AG04450 (cell line): ENCODE measurements at regions not wholly inside any gene's neighbourhood (a gene's known extent, or its start where the extent isn't known, plus 50 kb on each side); places are given as distances from the start of the nearest gene placed in this dataset.

Source experiments
- CTCF ChIA-PET: fragments of 300-600, 350-600 bp; formaldehyde crosslinking; extraction: SDS; loops from one replicate; lab custom pipeline; 2022; ENCODE audit warnings: antibody characterized with exemption, inconsistent platforms; lab: Charles Lee
- POLR2A ChIA-PET: fragments of 350-600 bp; formaldehyde crosslinking; extraction: SDS; loops from one replicate; lab custom pipeline; 2021; ENCODE audit warnings: antibody characterized with exemption, inconsistent platforms; lab: Yijun Ruan, JAX
- DNase-seq: peaks from one replicate; pipeline ENCODE4 v3.0.0-alpha.2; 2011; ENCODE audit warnings: low read depth, low spot score
- H3K27ac ChIP-seq: one replicate; pipeline ENCODE4 v1.5.1; 2012; ENCODE audit warnings: low read depth, low read length, control low read depth
- H3K27me3 ChIP-seq: one replicate; pipeline ENCODE4 v1.6.0; 2012; ENCODE audit warnings: low read length; ENCODE audit not compliant: control insufficient read depth, insufficient read depth
- H3K4me3 ChIP-seq: 2 replicates; pipeline ENCODE4 v1.5.1; 2011; ENCODE audit warnings: mild to moderate bottlenecking, low read depth, low read length, control low read depth
- H3K9me3 ChIP-seq: 2 replicates; pipeline ENCODE4 v1.5.1; 2012; ENCODE audit warnings: low read length; ENCODE audit not compliant: control insufficient read depth, insufficient read depth
- TF ChIP-seq, protein P1 (sequence below): IDR thresholded peaks from 2 replicates; pipeline ENCODE4 v1.5.1; 2011; ENCODE audit warnings: low read depth, low read length, control low read depth, inconsistent platforms

- DNase-seq, result no peak
- Histone ChIP-seq H3K9me3 (no peaks in the 10 kb centered on the region), H3K4me3 (no peak overlapping the region), H3K27ac (no peak overlapping the region), H3K27me3 (peaks cover 4% of the 10 kb centered on the region)
- TF ChIP-seq, protein P1, sequence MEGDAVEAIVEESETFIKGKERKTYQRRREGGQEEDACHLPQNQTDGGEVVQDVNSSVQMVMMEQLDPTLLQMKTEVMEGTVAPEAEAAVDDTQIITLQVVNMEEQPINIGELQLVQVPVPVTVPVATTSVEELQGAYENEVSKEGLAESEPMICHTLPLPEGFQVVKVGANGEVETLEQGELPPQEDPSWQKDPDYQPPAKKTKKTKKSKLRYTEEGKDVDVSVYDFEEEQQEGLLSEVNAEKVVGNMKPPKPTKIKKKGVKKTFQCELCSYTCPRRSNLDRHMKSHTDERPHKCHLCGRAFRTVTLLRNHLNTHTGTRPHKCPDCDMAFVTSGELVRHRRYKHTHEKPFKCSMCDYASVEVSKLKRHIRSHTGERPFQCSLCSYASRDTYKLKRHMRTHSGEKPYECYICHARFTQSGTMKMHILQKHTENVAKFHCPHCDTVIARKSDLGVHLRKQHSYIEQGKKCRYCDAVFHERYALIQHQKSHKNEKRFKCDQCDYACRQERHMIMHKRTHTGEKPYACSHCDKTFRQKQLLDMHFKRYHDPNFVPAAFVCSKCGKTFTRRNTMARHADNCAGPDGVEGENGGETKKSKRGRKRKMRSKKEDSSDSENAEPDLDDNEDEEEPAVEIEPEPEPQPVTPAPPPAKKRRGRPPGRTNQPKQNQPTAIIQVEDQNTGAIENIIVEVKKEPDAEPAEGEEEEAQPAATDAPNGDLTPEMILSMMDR, result no peak
- CTCF ChIA-PET, result no interaction called here
- POLR2A ChIA-PET, result no interaction called here
These were observed 79.1 kb upstream of the EPB41L3 start for GRCh38 chr18:5622905-5623304.

DNA sequence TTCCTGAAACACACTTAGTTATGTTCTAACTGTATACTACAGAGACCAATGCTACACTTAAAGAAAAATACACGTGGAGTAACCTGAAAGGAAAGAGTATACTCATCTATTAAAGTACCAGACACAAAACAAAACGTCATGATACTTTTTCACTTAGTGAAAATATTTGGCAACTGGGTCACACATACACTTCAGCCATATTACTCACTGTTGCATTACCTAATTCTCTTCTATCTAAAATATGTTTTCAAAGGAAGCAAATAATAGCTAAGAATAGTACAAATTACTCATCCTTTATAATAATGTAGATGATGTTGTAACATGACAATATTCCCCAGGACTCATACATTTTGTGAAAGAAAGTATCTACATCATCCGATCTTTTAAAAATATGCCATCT is 76.5 kb upstream of the EPB41L3 start:
- no peak overlapping the region for H3K4me3 ChIP-seq
- no peaks in the 10 kb centered on the region for H3K9me3 ChIP-seq
- H3K27ac ChIP-seq, result no peak overlapping the region
- ChIA-PET POLR2A (interaction anchor here (0.7 kb wide), 1 partner anchor 8 kb away, joined by 3 read pairs; no protein-coding TSS in a partner anchor), CTCF (no interaction called here)
- no peaks in the 10 kb centered on the region for H3K27me3 ChIP-seq
- no peak for DNase-seq
- TF ChIP-seq, protein P1, result no peak

DNA sequence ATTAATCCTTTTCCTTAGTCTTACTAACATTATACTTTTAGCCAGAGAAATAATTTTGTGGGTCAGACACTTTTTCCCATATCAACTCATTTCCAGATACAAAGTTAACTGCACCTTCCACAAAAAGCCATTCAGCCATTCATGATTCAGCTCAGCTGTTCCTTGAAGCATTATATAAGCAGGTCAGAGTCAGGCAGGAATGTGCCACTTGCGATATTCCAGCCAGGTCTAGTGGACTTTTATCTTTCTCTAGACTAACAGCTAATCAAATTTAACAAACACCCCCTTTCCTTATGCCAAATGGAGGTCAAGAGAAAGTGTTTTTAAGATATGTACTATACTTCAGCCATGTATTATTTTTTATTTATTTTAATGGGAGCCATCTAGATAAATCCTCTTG is 75.6 kb upstream of the EPB41L3 start:
- Histone ChIP-seq H3K27ac (no peak overlapping the region), H3K9me3 (no peaks in the 10 kb centered on the region), H3K4me3 (no peak overlapping the region), H3K27me3 (no peaks in the 10 kb centered on the region)
- TF ChIP-seq, protein P1, result no peak
- ChIA-PET POLR2A (no interaction called here), CTCF (interaction anchor here (1.1 kb wide), 1 partner anchor 249 kb away, joined by 3 read pairs; no protein-coding TSS in a partner anchor)
- no peak for DNase-seq

DNA sequence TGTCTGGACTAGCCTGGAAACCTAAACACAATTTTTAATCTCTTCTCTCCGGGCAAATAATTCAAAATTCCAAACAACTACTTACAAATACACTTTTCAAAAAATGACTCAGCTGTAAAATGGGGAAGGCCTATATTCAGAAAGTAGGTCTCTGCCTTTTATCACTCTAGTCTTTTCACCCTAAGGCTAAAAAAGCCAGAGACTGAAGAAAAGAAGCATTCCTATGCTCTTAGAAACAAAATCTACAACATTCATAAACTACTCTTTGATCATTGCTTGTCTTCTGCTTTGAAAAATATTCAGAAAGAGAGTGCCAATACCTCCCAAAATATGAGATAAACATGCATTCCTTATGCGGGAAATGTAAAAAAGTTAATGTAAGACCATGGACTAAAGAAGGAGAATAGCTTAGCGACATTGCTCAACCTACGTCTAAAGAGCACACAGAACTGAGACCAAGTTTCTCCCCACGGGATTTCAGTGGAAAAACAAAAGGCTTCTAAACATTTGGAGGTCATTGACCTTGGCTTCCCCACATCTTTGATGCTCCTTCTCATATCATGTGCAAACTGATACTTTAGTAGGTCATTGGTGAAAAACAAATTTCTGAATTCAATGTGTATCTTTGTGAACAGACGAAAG is 74.4 kb upstream of the EPB41L3 start:
- ChIA-PET CTCF (no interaction called here), POLR2A (no interaction called here)
- DNase-seq, result no peak
- H3K9me3 ChIP-seq, result no peaks in the 10 kb centered on the region
- TF ChIP-seq, protein P1, result no peak
- H3K4me3 ChIP-seq, result no peak overlapping the region
- H3K27ac ChIP-seq, result no peak overlapping the region
- H3K27me3 ChIP-seq, result no peaks in the 10 kb centered on the region

DNA sequence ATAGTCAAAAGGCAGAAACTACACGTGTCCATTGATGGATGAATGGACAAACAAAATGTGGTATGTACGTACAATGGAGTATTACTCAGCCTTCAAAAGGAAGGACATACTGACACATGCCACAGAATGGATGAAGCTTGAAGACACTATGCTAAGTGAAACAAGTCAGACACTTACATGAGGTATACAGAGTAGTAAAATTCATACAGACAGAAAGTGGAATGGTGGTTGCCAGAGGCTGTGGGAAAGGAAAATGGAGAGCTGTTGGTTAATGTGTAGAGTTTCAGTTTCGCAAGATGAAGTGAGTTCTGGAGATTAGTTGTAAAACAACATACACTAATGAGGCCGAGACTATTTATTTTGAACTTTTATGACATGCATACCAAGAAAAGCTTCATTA is 67.4 kb upstream of the EPB41L3 start:
- TF ChIP-seq, protein P1, result no peak

More for the DNA sequence above, 67.4 kb upstream of the EPB41L3 start:
- H3K4me3 ChIP-seq, result no peak overlapping the region
- no peaks in the 10 kb centered on the region for H3K9me3 ChIP-seq
- no peaks in the 10 kb centered on the region for H3K27me3 ChIP-seq
- POLR2A ChIA-PET, result no interaction called here
- H3K27ac ChIP-seq, result no peak overlapping the region
- no peak for DNase-seq
- CTCF ChIA-PET, result no interaction called here
